ENCODE measurements at regions not wholly inside any gene's neighbourhood (a gene's known extent, or its start where the extent isn't known, plus 50 kb on each side); places are given as distances from the start of the nearest gene placed in this dataset.

GRCh38 chr4:140256941-140257340, 103.0 kb upstream of the MAML3 start:
- H3K9ac ChIP-seq (ENCODE audit: low read length in 2 of 2): peak overlapping the region in 1 of 2 donors; percentile 5
- peaks cover 29% of the 10 kb centered on the region for H3K4me1 ChIP-seq (ENCODE audit: control insufficient read depth, insufficient read depth, low read length)
- H3K9me3 ChIP-seq (ENCODE audit: control insufficient read depth in 2 of 2, low read length in 2 of 2): no peaks in the 10 kb centered on the region
- H3K27me3 ChIP-seq (ENCODE audit: control insufficient read depth in 1 of 2, insufficient read depth in 2 of 2, low read length in 2 of 2): peaks cover 0 to 2% of the 10 kb centered on the region in 2 donors
- no peaks in the 10 kb centered on the region for H3K36me3 ChIP-seq (ENCODE audit: control insufficient read depth in 2 of 2, insufficient read depth in 2 of 2, low read length in 2 of 2)
- no peak overlapping the region for H3K4me3 ChIP-seq (ENCODE audit: low read length in 2 of 2)
- peak overlapping the region; percentile 67 for H3K27ac ChIP-seq (ENCODE audit: low read length)

- H3K4me1 ChIP-seq (ENCODE audit: control insufficient read depth, insufficient read depth, low read length): peaks cover 33% of the 10 kb centered on the region
- no peaks in the 10 kb centered on the region for H3K9me3 ChIP-seq (ENCODE audit: control insufficient read depth in 2 of 2, low read length in 2 of 2)
- no peak overlapping the region for H3K27ac ChIP-seq (ENCODE audit: low read length)
- no peaks in the 10 kb centered on the region for H3K36me3 ChIP-seq (ENCODE audit: control insufficient read depth in 2 of 2, insufficient read depth in 2 of 2, low read length in 2 of 2)
- no peak overlapping the region for H3K9ac ChIP-seq (ENCODE audit: low read length in 2 of 2)
- H3K27me3 ChIP-seq (ENCODE audit: control insufficient read depth in 1 of 2, insufficient read depth in 2 of 2, low read length in 2 of 2): peaks cover 0 to 2% of the 10 kb centered on the region in 2 donors
- H3K4me3 ChIP-seq (ENCODE audit: low read length in 2 of 2): no peak overlapping the region
Observed at GRCh38 chr4:140256335-140256734, 102.4 kb upstream of the MAML3 start.

GRCh38 chr4:140255927-140256326, 101.9 kb upstream of the MAML3 start:
- Histone ChIP-seq H3K4me1 (ENCODE audit: control insufficient read depth, insufficient read depth, low read length) (peaks cover 36% of the 10 kb centered on the region), H3K9ac (ENCODE audit: low read length in 2 of 2) (no peak overlapping the region), H3K27ac (ENCODE audit: low read length) (no peak overlapping the region), H3K36me3 (ENCODE audit: control insufficient read depth in 2 of 2, insufficient read depth in 2 of 2, low read length in 2 of 2) (no peaks in the 10 kb centered on the region), H3K4me3 (ENCODE audit: low read length in 2 of 2) (no peak overlapping the region), H3K27me3 (ENCODE audit: control insufficient read depth in 1 of 2, insufficient read depth in 2 of 2, low read length in 2 of 2) (no peaks in the 10 kb centered on the region), H3K9me3 (ENCODE audit: control insufficient read depth in 2 of 2, low read length in 2 of 2) (no peaks in the 10 kb centered on the region)

- Histone ChIP-seq H3K27ac (ENCODE audit: low read length) (no peak overlapping the region), H3K36me3 (ENCODE audit: control insufficient read depth in 2 of 2, insufficient read depth in 2 of 2, low read length in 2 of 2) (no peaks in the 10 kb centered on the region), H3K4me1 (ENCODE audit: control insufficient read depth, insufficient read depth, low read length) (peaks cover 36% of the 10 kb centered on the region), H3K9me3 (ENCODE audit: control insufficient read depth in 2 of 2, low read length in 2 of 2) (no peaks in the 10 kb centered on the region), H3K9ac (ENCODE audit: low read length in 2 of 2) (no peak overlapping the region), H3K4me3 (ENCODE audit: low read length in 2 of 2) (no peak overlapping the region), H3K27me3 (ENCODE audit: control insufficient read depth in 1 of 2, insufficient read depth in 2 of 2, low read length in 2 of 2) (no peaks in the 10 kb centered on the region)
Observed at GRCh38 chr4:140255467-140255866, 101.5 kb upstream of the MAML3 start.

GRCh38 chr4:140254651-140255299, 100.8 kb upstream of the MAML3 start:
- H3K27me3 ChIP-seq (ENCODE audit: control insufficient read depth in 1 of 2, insufficient read depth in 2 of 2, low read length in 2 of 2): no peaks in the 10 kb centered on the region
- no peak overlapping the region for H3K4me3 ChIP-seq (ENCODE audit: low read length in 2 of 2)
- H3K9ac ChIP-seq (ENCODE audit: low read length in 2 of 2): no peak overlapping the region
- no peak overlapping the region for H3K27ac ChIP-seq (ENCODE audit: low read length)
- H3K36me3 ChIP-seq (ENCODE audit: control insufficient read depth in 2 of 2, insufficient read depth in 2 of 2, low read length in 2 of 2): no peaks in the 10 kb centered on the region
- no peaks in the 10 kb centered on the region for H3K9me3 ChIP-seq (ENCODE audit: control insufficient read depth in 2 of 2, low read length in 2 of 2)
- peaks cover 36% of the 10 kb centered on the region for H3K4me1 ChIP-seq (ENCODE audit: control insufficient read depth, insufficient read depth, low read length)

GRCh38 chr4:140253556-140254027, 99.6 kb upstream of the MAML3 start:
- Histone ChIP-seq H3K4me3 (ENCODE audit: low read length in 2 of 2) (peak overlapping the region; percentile 38 to 74), H3K27me3 (ENCODE audit: control insufficient read depth in 1 of 2, insufficient read depth in 2 of 2, low read length in 2 of 2) (no peaks in the 10 kb centered on the region), H3K4me1 (ENCODE audit: control insufficient read depth, insufficient read depth, low read length) (peaks cover 41% of the 10 kb centered on the region), H3K9me3 (ENCODE audit: control insufficient read depth in 2 of 2, low read length in 2 of 2) (no peaks in the 10 kb centered on the region), H3K36me3 (ENCODE audit: control insufficient read depth in 2 of 2, insufficient read depth in 2 of 2, low read length in 2 of 2) (no peaks in the 10 kb centered on the region), H3K27ac (ENCODE audit: low read length) (no peak overlapping the region), H3K9ac (ENCODE audit: low read length in 2 of 2) (no peak overlapping the region)

GRCh38 chr4:140252742-140253555, 99.0 kb upstream of the MAML3 start:
- peak overlapping the region; percentile 68 to 74 for H3K9ac ChIP-seq (ENCODE audit: low read length in 2 of 2)
- H3K27ac ChIP-seq (ENCODE audit: low read length): peak overlapping the region; percentile 81

GRCh38 chr4:140252141-140252741, 98.3 kb upstream of the MAML3 start:
- H3K4me3 ChIP-seq (ENCODE audit: low read length in 2 of 2): peak overlapping the region; percentile 38 to 74
- peak overlapping the region; percentile 68 to 74 for H3K9ac ChIP-seq (ENCODE audit: low read length in 2 of 2)
- H3K9me3 ChIP-seq (ENCODE audit: control insufficient read depth in 2 of 2, low read length in 2 of 2): no peaks in the 10 kb centered on the region
- H3K36me3 ChIP-seq (ENCODE audit: control insufficient read depth in 2 of 2, insufficient read depth in 2 of 2, low read length in 2 of 2): no peaks in the 10 kb centered on the region
- peak overlapping the region; percentile 81 for H3K27ac ChIP-seq (ENCODE audit: low read length)
- H3K27me3 ChIP-seq (ENCODE audit: control insufficient read depth in 1 of 2, insufficient read depth in 2 of 2, low read length in 2 of 2): no peaks in the 10 kb centered on the region
- peaks cover 35% of the 10 kb centered on the region for H3K4me1 ChIP-seq (ENCODE audit: control insufficient read depth, insufficient read depth, low read length)

More at GRCh38 chr4:140252742-140253555, 99.0 kb upstream of the MAML3 start:
- H3K27me3 ChIP-seq (ENCODE audit: control insufficient read depth in 1 of 2, insufficient read depth in 2 of 2, low read length in 2 of 2): no peaks in the 10 kb centered on the region
- H3K36me3 ChIP-seq (ENCODE audit: control insufficient read depth in 2 of 2, insufficient read depth in 2 of 2, low read length in 2 of 2): no peaks in the 10 kb centered on the region
- peaks cover 40% of the 10 kb centered on the region for H3K4me1 ChIP-seq (ENCODE audit: control insufficient read depth, insufficient read depth, low read length)
- H3K4me3 ChIP-seq (ENCODE audit: low read length in 2 of 2): peak overlapping the region; percentile 38 to 74
- no peaks in the 10 kb centered on the region for H3K9me3 ChIP-seq (ENCODE audit: control insufficient read depth in 2 of 2, low read length in 2 of 2)

GRCh38 chr4:140251571-140251970, 97.6 kb upstream of the MAML3 start:
- Histone ChIP-seq H3K27ac (ENCODE audit: low read length) (peak overlapping the region; percentile 81), H3K9ac (ENCODE audit: low read length in 2 of 2) (no peak overlapping the region), H3K4me1 (ENCODE audit: control insufficient read depth, insufficient read depth, low read length) (peaks cover 32% of the 10 kb centered on the region), H3K4me3 (ENCODE audit: low read length in 2 of 2) (no peak overlapping the region), H3K27me3 (ENCODE audit: control insufficient read depth in 1 of 2, insufficient read depth in 2 of 2, low read length in 2 of 2) (no peaks in the 10 kb centered on the region), H3K9me3 (ENCODE audit: control insufficient read depth in 2 of 2, low read length in 2 of 2) (no peaks in the 10 kb centered on the region), H3K36me3 (ENCODE audit: control insufficient read depth in 2 of 2, insufficient read depth in 2 of 2, low read length in 2 of 2) (no peaks in the 10 kb centered on the region)

GRCh38 chr4:140250989-140251552, 97.1 kb upstream of the MAML3 start:
- H3K9me3 ChIP-seq (ENCODE audit: control insufficient read depth in 2 of 2, low read length in 2 of 2): no peaks in the 10 kb centered on the region
- H3K27me3 ChIP-seq (ENCODE audit: control insufficient read depth in 1 of 2, insufficient read depth in 2 of 2, low read length in 2 of 2): no peaks in the 10 kb centered on the region
- peaks cover 30% of the 10 kb centered on the region for H3K4me1 ChIP-seq (ENCODE audit: control insufficient read depth, insufficient read depth, low read length)
- no peak overlapping the region for H3K4me3 ChIP-seq (ENCODE audit: low read length in 2 of 2)
- H3K36me3 ChIP-seq (ENCODE audit: control insufficient read depth in 2 of 2, insufficient read depth in 2 of 2, low read length in 2 of 2): no peaks in the 10 kb centered on the region
- peak overlapping the region; percentile 81 for H3K27ac ChIP-seq (ENCODE audit: low read length)
- H3K9ac ChIP-seq (ENCODE audit: low read length in 2 of 2): no peak overlapping the region

Data from stomach smooth muscle (tissue), 2 donors.